Right cardiac atrium (tissue), 5 donors: ENCODE measurements at regions not wholly inside any gene's neighbourhood (a gene's known extent, or its start where the extent isn't known, plus 50 kb on each side); places are given as distances from the start of the nearest gene placed in this dataset.
"Not testable (repeated sequence)": the region's sequence is repeated elsewhere in the genome, so short reads cannot be mapped to it uniquely, and the experiment has no call there.

Source experiments
- ATAC-seq, 2 donors: fragments of 200-7000 bp; cut with Tn5 transposase; one replicate each; pipeline versions ENCODE4 v1.8.0 to v1.9.1; 2020; ENCODE audit warnings: moderate library complexity in 2 of 2, mild to moderate bottlenecking in 1 of 2
- DNase-seq, 3 donors: peaks; one replicate each; pipeline ENCODE4 v3.0.0-alpha.2; 2020
- H3K27ac ChIP-seq: one replicate; pipeline ENCODE4 v1.5.1; 2013; ENCODE audit warnings: mild to moderate bottlenecking, low read length, control low read depth, moderate library complexity
- H3K27me3 ChIP-seq: one replicate; pipeline ENCODE4 v1.6.1; 2013; ENCODE audit not compliant: control insufficient read depth, insufficient read depth
- H3K4me1 ChIP-seq: one replicate; pipeline ENCODE4 v1.6.1; 2013; ENCODE audit warnings: low read length; ENCODE audit not compliant: control insufficient read depth, insufficient read depth
- H3K4me3 ChIP-seq: one replicate; pipeline ENCODE4 v1.5.1; 2013; ENCODE audit warnings: low read length, control low read depth
- H3K9me3 ChIP-seq: one replicate; pipeline ENCODE4 v1.6.1; 2013; ENCODE audit warnings: low read length; ENCODE audit not compliant: control insufficient read depth
- WGBS: extraction: QIAGEN DNeasy Blood & Tissue Kit; methylation state at CpG from one replicate; pipeline ENCODE4 v1.1.7; 2013; 5-methylcytosine and 5-hydroxymethylcytosine counted together
- intact Hi-C, 4 donors: fragments of 100-400 bp; cut with DNase I; formaldehyde crosslinking; loops; one replicate each; pipeline versions ENCODE4 v1.11.0 to v1.14.0; 2022 to 2023
- donor health status: healthy with polysubstance abuse.
- donor health status: DM: no; HTN: yes; CAD: no.
- donor health status: DM: no; HTN: no; CAD: no.
- donor health status: DM: no; HTN: yes; CAD: no; lungs with severe emphysema.
- donor health status: DM: yes; HTN: yes; CAD: no.

GRCh38 chr7:65794671-65795391 lies 78.0 kb upstream of the VKORC1L1 start:
- WGBS: 61% methylated on average over 3 of the region's 3 CpGs

GRCh38 chr7:65795392-65795716 lies 77.5 kb upstream of the VKORC1L1 start:
- intact Hi-C loops, H3K27ac ChIP-seq, H3K9me3 ChIP-seq, H3K4me1 ChIP-seq, H3K4me3 ChIP-seq, H3K27me3 ChIP-seq, ATAC-seq, DNase-seq: not testable (repeated sequence)
- WGBS: 90% methylated on average over 4 of the region's 4 CpGs

More at GRCh38 chr7:65794671-65795391, 78.0 kb upstream of the VKORC1L1 start:
- H3K4me1 ChIP-seq, DNase-seq, H3K9me3 ChIP-seq, intact Hi-C loops, ATAC-seq, H3K27me3 ChIP-seq, H3K27ac ChIP-seq, H3K4me3 ChIP-seq: not testable (repeated sequence)

- ATAC-seq: no peak
- no peak overlapping the region for H3K4me3 ChIP-seq
- no peak overlapping the region for H3K27ac ChIP-seq
- no peaks in the 10 kb centered on the region for H3K4me1 ChIP-seq
- 91% methylated on average over 4 of the region's 4 CpGs for WGBS
- no peak for DNase-seq
- intact Hi-C loops: no loop called here
- H3K9me3 ChIP-seq: no peaks in the 10 kb centered on the region
- H3K27me3 ChIP-seq: no peaks in the 10 kb centered on the region
Measured at GRCh38 chr7:65796205-65796604, 76.7 kb upstream of the VKORC1L1 start.

GRCh38 chr7:65797086-65797485 lies 75.8 kb upstream of the VKORC1L1 start:
- intact Hi-C loops, H3K27me3 ChIP-seq, DNase-seq, ATAC-seq, H3K4me3 ChIP-seq, H3K27ac ChIP-seq, H3K4me1 ChIP-seq, H3K9me3 ChIP-seq: not testable (repeated sequence)
- 84% methylated on average over 9 of the region's 9 CpGs for WGBS

- H3K27me3 ChIP-seq, ATAC-seq, H3K9me3 ChIP-seq, intact Hi-C loops, H3K27ac ChIP-seq, DNase-seq, H3K4me3 ChIP-seq, H3K4me1 ChIP-seq: not testable (repeated sequence)
- 84% methylated on average over 5 of the region's 5 CpGs for WGBS
Measured at GRCh38 chr7:65797566-65797965, 75.3 kb upstream of the VKORC1L1 start.

GRCh38 chr7:65798111-65799075 lies 74.5 kb upstream of the VKORC1L1 start:
- no peak for ATAC-seq

GRCh38 chr7:65800191-65800590 lies 72.7 kb upstream of the VKORC1L1 start:
- H3K27ac ChIP-seq, H3K27me3 ChIP-seq, ATAC-seq, H3K4me1 ChIP-seq, DNase-seq, intact Hi-C loops, H3K9me3 ChIP-seq, H3K4me3 ChIP-seq: not testable (repeated sequence)
- 54% methylated on average over 4 of the region's 4 CpGs for WGBS

More at GRCh38 chr7:65798111-65799075, 74.5 kb upstream of the VKORC1L1 start:
- 75% methylated on average over 5 of the region's 5 CpGs for WGBS
- no peaks in the 10 kb centered on the region for H3K4me1 ChIP-seq
- DNase-seq: no peak
- intact Hi-C loops: no loop called here
- no peaks in the 10 kb centered on the region for H3K9me3 ChIP-seq
- no peak overlapping the region for H3K27ac ChIP-seq
- no peaks in the 10 kb centered on the region for H3K27me3 ChIP-seq
- no peak overlapping the region for H3K4me3 ChIP-seq

GRCh38 chr7:65800890-65801341 lies 72.0 kb upstream of the VKORC1L1 start:
- H3K27me3 ChIP-seq: no peaks in the 10 kb centered on the region
- H3K27ac ChIP-seq: no peak overlapping the region
- ATAC-seq (peak in 1 of 2 donors; percentile 39), DNase-seq (no peak)
- H3K4me3 ChIP-seq: no peak overlapping the region
- intact Hi-C loops: no loop called here
- no peaks in the 10 kb centered on the region for H3K9me3 ChIP-seq
- no peaks in the 10 kb centered on the region for H3K4me1 ChIP-seq
- WGBS: 41% methylated on average over 6 of the region's 6 CpGs

GRCh38 chr7:65804887-65805286 lies 68.0 kb upstream of the VKORC1L1 start:
- H3K27ac ChIP-seq: no peak overlapping the region
- 73% methylated on average over 4 of the region's 4 CpGs for WGBS
- intact Hi-C loops: no loop called here
- ATAC-seq (no peak), DNase-seq (no peak)
- H3K9me3 ChIP-seq: no peaks in the 10 kb centered on the region
- no peaks in the 10 kb centered on the region for H3K27me3 ChIP-seq
- no peaks in the 10 kb centered on the region for H3K4me1 ChIP-seq
- no peak overlapping the region for H3K4me3 ChIP-seq

- WGBS: 77% methylated on average over 5 of the region's 5 CpGs
- ATAC-seq, H3K4me1 ChIP-seq, DNase-seq, H3K9me3 ChIP-seq, H3K27ac ChIP-seq, H3K4me3 ChIP-seq, intact Hi-C loops, H3K27me3 ChIP-seq: not testable (repeated sequence)
Measured at GRCh38 chr7:65807067-65807466, 65.8 kb upstream of the VKORC1L1 start.
